ENCODE measurements at regions not wholly inside any gene's neighbourhood (a gene's known extent, or its start where the extent isn't known, plus 50 kb on each side); places are given as distances from the start of the nearest gene placed in this dataset.

- TF ChIP-seq FOXM1 (IDR thresholded peaks at IDR 0.05; ENCODE audit: borderline replicate concordance), result no peak
- TF ChIP-seq SP1 (IDR thresholded peaks at IDR 0.05), result no peak
- no peak for TF ChIP-seq ELF4 (IDR thresholded peaks at IDR 0.05)
Measured at GRCh38 chr2:172664766-172665165, 70.9 kb upstream of the RAPGEF4 start.

Data from HEK293T (cell line).